AG09309 (cell line): ENCODE measurements at regions not wholly inside any gene's neighbourhood (a gene's known extent, or its start where the extent isn't known, plus 50 kb on each side); places are given as distances from the start of the nearest gene placed in this dataset.
A peak's percentile ranks its signal among the peaks of the same experiment; 100 is the strongest.

ENCODE experiments used
- DNase-seq: peaks from one replicate; pipeline ENCODE4 v3.0.0-alpha.2; 2010; ENCODE audit warnings: low read depth
- H3K4me3 ChIP-seq: 2 replicates; pipeline ENCODE4 v1.5.1; 2011; ENCODE audit warnings: mild to moderate bottlenecking, low read depth, low read length, moderate library complexity; ENCODE audit not compliant: control insufficient read depth
- CTCF ChIP-seq: IDR thresholded peaks from 2 replicates; pipeline ENCODE4 v1.5.1; 2011; ENCODE audit warnings: mild to moderate bottlenecking, low read depth, low read length, inconsistent platforms; ENCODE audit not compliant: insufficient read depth, control insufficient read depth; ENCODE audit errors: missing control alignments

GRCh38 chr5:138655530-138656190, 80.5 kb upstream of the HSPA9 start:
- H3K4me3 ChIP-seq, result no peak overlapping the region
- no peak for DNase-seq
- no peak for TF ChIP-seq CTCF

GRCh38 chr5:138654281-138654867, 79.2 kb upstream of the HSPA9 start:
- no peak overlapping the region for H3K4me3 ChIP-seq
- no peak for DNase-seq
- no peak for TF ChIP-seq CTCF

- no peak for DNase-seq
- no peak overlapping the region for H3K4me3 ChIP-seq
- TF ChIP-seq CTCF, result peak; percentile 59
These were observed 78.3 kb upstream of the HSPA9 start for GRCh38 chr5:138653502-138653901.

GRCh38 chr5:138651767-138652117, 76.5 kb upstream of the HSPA9 start:
- no peak for TF ChIP-seq CTCF
- DNase-seq, result no peak
- no peak overlapping the region for H3K4me3 ChIP-seq

- no peak for DNase-seq
- no peak for TF ChIP-seq CTCF
- no peak overlapping the region for H3K4me3 ChIP-seq
These were observed 76.0 kb upstream of the HSPA9 start for GRCh38 chr5:138651058-138651766.

GRCh38 chr5:138650196-138650595, 75.0 kb upstream of the HSPA9 start:
- no peak for TF ChIP-seq CTCF
- no peak for DNase-seq
- H3K4me3 ChIP-seq, result no peak overlapping the region

GRCh38 chr5:138649775-138650174, 74.6 kb upstream of the HSPA9 start:
- no peak for DNase-seq
- no peak for TF ChIP-seq CTCF
- no peak overlapping the region for H3K4me3 ChIP-seq
